ENCODE measurements at regions not wholly inside any gene's neighbourhood (a gene's known extent, or its start where the extent isn't known, plus 50 kb on each side); places are given as distances from the start of the nearest gene placed in this dataset.
"Not testable (repeated sequence)": the region's sequence is repeated elsewhere in the genome, so short reads cannot be mapped to it uniquely, and the experiment has no call there.

DNA sequence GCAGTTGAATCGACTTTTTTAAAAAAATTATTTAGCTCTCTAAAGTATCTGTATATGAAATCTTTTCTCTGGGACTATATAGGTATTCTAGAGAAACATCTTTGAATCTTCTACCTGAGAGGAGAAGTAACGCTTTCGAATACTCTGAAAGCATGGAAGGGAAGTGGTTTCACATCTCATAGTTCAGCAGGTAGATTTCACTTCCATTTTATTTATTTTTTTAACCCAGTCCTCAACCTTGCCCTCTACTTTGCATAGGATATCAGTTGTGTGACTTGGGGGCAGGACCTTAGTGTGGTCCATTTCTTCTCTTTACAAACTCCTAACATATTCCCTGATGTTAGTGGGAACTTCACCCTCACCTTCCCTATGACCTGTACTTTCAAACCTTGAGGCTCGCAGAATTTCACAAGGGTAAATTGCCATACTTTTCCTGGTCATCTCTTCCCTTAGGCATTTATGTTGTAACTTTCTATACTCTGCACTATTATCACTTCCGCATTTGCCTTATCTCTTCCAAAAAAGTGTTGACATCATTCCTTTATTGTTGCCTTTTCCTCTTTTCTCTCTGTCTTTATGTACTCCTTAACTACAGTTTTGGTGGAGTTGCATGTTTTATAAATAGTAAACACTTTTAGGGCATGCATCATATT, 1208.5 kb upstream of the ADGRL4 start:
- DNase-seq (ENCODE audit: low read depth in 4 of 4, low spot score in 2 of 4), result no peak

DNA sequence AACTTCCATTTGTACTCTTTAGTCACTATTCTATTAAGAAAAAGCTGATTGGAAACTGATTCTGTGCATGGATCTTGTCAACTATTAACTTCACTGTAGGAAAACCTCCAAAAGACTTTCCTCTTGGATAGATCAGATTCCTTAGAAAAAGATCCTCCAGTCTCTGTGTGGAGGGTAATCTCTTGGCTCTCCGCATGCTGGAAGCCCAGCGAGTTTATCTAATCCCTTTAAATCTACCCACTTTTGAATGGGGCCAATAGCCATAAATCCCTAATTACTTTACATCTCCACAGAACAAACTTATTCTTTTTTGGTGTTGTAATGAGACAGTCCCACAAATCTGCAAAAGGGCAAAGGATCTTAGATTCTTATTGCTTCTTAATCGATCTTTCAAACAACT, 1206.4 kb upstream of the ADGRL4 start:
- DNase-seq (ENCODE audit: low read depth in 4 of 4, low spot score in 2 of 4), result no peak

DNA sequence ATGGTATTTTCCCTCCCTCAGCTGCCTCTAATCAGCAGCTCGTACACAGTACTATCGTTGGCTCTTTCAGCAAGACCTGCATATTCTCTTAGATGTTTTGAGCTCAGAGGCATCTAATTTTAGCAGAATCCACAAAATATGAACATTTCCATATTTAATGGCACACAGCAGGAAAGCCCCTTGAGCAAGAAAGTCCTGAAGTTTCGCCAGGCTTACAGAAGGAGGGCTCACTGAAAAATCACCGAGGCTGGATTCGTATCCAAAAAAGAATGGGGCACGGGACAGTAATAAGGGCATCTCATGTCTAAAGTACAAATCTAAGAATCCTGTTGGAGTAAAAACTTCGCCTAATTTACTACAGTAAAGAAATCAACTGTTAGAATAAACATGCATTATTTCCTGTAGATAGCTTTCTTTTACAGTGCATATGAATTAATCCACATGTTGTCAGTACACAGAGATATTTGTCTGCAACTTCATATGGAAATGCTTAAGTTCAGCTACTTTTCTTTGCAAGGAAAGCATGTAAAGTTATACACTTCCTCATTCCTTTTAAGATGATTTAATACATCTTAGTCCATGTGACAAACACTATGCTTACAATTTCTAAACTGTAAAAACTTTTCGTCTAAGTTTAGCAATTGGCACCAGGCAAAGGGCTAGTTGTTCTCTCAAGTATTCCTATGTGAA, 1205.3 kb upstream of the ADGRL4 start:
- no peak for DNase-seq (ENCODE audit: low read depth in 4 of 4, low spot score in 2 of 4)

DNA sequence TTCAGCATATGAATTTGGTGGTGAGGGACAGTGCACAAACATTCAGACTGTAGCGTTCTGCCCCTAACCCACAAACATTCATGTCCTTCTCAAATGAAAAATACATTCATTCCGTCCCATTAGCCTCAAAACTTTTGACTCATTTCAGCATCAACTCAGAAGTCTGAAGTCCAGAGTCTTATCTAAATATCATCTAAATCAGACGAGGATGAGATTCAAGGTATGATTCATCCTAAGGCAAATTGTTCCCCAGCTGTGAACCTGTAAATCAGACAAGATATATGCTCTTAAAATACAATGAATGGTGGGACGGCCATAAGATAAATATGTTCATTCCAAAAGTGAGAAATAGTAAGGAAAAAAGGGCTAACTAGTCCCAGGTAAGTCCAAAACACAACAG, 1195.6 kb upstream of the ADGRL4 start:
- no peak for DNase-seq (ENCODE audit: low read depth in 4 of 4, low spot score in 2 of 4)

DNA sequence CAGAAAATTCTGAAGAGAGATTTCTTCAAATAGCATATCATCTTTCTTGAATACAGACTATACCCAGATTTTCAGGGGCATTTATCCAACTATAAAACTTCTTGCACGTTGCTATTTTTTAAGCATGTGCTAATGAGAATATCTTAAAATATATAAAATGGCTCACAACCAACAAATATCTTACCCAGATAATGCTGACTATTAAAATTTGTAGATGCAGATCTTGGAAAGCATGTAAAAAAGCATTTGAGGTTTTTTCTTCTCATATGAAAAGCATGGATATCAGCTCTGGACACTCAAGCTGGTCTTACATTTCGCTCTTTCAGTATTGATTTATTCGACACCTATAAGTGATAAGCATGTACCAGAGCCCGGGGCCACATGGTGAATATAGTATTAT, 1187.7 kb upstream of the ADGRL4 start:
- DNase-seq (ENCODE audit: low read depth in 4 of 4, low spot score in 2 of 4), result no peak

DNA sequence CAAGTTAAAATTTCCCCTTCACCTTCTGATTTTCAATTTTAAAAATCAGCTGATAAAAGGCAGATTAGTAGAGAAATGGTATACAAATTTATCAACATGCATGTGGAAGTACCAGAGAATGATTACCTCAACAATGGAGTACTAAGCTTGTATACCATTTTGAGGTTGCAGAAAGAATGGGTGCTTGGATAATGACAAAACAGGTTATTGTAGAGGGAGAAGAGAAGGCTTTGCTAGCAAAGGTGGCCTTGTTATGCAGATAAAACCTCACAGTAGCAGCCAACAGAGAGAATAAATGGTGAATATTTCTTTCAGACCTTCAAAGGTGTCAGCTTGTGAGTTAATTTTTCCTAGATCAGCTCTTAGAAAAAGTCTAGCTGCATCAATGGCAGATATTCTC, 1174.9 kb upstream of the ADGRL4 start:
- no peak for DNase-seq (ENCODE audit: low read depth in 4 of 4, low spot score in 2 of 4)

DNA sequence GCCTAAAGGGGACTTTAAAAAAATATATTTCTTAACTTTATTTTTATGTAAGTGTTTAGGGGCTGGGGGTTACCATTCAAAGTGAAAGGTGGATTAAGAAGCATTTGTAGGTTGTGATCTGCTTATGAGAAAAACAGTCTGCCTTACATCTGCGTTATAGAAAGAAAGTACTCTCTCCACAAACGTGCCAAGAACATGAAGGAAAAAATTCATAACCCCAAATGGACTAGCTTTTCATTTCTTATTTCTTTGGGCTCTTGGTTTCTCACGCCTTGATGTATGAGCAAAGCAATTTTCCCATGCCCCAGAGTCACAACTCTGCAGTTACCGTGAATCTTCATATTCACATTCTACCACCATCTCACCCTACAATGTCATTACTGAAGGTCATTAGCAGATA, 1165.1 kb upstream of the ADGRL4 start:
- DNase-seq (ENCODE audit: low read depth in 4 of 4, low spot score in 2 of 4), result no peak

DNA sequence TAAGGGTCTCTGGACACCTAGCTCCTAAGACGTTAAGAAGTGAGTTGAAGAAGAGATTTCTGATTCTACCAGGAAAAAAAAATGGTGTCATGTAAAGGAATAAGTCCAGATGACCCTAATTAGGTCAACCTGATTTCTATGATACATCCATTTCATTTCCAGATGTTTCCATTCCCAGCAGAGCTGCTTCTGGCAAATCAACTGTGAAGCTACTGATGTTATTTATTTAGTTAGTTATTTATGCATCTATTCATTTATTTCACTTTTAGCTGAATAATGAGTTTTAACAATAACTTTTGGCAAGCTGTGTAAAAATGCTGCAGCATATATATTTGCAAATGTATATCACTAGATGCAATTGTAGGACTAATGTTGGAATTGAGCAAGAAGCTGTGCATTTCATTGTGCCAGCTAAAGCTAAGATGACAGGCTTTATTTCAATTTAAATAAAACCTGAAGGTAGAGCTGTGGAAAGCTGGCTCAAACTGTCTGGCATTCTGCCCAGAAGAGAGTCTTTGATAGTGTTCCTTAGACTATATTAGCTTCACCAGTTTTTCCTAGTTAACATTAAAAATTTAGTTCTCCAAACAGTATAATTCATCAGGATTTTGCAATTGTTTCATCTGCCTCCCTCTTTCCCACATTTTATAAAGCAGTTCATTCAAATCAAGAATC, 1164.4 kb upstream of the ADGRL4 start:
- DNase-seq (ENCODE audit: low read depth in 4 of 4, low spot score in 2 of 4), result peak in 2 of 4 donors; percentile 3 to 17

DNA sequence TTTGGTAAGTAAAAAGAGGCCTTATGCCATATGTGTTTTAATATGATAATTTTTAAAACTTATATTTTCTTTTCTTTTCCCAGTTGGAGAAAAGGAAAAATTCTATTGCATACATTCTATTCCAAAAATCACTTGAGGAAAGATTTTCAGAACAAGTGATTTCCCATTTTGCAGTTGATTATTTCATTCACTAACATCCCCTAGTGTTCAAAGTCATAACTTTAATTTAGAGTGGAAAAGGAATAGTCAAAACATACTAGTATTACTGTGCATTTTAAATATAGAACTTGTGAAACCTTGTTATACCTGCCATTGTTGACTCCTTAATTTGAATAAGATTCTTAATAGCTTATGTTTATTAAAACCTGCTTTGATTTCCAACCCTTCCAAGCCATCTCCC, 1157.6 kb upstream of the ADGRL4 start:
- DNase-seq (ENCODE audit: low read depth in 4 of 4, low spot score in 2 of 4), result no peak

DNA sequence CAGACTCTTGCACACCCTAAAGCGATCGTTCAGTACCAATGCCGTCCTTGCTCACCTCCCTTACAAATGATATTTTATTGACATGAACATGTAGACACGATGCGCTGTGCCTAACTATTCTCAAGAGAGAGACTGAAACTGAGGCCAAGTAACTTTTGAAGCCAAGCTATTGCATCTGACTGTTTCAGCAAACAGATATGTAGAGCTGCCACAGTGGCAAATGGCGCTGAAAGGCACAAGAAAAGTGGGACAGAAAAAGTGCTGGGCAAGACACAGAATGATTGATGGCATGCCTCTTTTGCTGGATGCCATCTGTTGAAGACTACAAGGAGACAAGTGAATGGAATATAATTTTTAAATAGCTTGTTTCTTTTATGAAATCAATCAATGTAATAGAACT, 1157.2 kb upstream of the ADGRL4 start:
- DNase-seq (ENCODE audit: low read depth in 4 of 4, low spot score in 2 of 4), result no peak

DNA sequence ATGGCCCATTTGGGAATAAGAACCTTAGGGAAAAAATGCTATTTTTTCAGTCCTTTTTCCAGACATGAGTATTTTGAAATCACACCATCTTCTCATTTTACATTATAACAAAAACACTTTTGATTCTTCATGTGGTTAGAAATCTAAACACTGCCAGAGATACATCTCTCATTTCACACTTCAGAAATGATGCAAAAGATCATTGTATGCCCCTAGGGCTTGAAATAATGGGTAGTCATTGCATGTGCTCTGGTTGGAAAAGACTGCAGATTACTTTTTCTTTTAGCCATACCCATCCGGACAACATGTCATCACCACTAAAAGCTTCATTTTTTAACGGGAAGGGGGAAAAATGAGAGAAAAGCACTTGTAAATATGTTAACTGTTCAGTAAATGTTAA, 1152.2 kb upstream of the ADGRL4 start:
- DNase-seq (ENCODE audit: low read depth in 4 of 4, low spot score in 2 of 4), result no peak

DNA sequence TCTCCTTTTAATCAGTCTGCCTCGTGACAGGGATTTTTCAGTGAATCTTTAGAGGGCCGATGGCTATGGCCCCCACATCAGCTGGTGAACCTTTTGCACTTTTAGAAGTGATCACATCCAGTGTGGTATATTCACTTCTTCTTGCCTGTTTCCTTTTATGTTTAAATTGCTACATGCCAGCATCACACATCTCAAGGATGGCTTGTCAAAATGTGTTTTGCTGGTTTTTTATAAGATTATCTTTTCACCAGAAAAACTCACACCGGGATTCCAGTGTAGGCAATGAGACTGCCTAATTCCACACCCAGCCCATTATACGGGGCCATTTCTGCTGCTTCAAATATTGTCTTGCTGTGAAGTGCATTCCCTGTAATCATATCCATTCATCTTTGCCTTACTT, 1151.7 kb upstream of the ADGRL4 start:
- DNase-seq (ENCODE audit: low read depth in 4 of 4, low spot score in 2 of 4), result no peak

DNA sequence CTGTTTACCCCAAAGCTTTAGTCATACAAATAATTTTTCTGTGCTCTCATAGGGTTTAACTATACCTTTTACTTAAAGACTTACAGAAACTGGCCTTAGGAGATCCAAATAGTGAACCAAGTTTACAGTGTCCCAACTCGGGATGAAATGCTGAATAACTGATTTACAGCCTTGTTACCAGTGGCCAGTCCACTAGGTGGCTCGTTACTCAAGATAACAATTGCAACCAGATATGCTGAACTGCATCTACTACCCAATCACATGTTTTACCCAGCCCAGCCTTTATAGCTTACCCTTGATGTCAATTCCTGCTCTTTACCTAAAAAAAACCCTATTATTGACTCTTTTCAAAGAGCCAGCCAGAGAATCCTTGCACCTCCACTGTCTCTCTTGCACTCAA, 1148.8 kb upstream of the ADGRL4 start:
- DNase-seq (ENCODE audit: low read depth in 4 of 4, low spot score in 2 of 4), result no peak

DNA sequence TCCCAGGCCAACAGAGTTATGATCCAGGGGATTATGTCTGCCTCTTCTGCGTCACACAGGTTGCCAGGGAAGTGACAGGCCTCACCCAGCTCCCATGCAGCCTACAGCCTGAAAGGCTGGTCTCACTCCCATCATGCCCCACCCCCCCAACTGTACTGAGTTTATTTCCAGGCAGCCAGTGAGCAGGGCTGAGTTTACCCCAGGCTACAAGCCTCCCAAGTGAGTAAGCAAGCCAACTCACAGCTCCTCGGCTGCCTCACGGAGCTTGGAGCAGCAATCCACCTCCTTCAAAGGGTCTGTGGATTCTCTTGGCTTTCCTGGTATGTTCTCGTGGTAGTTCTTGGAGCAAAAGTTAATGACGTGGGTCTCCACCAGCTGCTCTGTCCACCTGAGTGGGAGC, 1147.6 kb upstream of the ADGRL4 start:
- DNase-seq (ENCODE audit: low read depth in 4 of 4, low spot score in 2 of 4), result no peak

DNA sequence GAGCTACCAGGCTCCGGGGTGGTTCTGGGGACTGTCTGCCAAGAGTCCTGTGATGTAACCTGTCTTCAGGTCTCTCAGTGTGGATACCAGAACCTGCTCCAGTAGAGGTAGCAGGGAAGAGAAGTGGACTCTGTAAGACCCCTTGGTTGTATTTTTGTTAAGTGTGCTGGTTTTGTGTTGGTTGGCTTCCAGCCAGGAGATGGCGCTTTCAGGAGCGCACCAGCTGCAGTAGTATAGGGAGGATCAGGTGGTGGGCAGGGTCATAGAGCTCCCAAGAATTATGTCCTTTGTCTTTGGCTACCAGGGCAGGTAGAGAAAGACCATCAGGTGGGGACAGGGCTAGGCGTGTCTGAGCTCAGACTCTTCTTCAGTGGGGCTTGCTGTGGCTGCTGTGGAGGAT, 1147.2 kb upstream of the ADGRL4 start:
- DNase-seq (ENCODE audit: low read depth in 4 of 4, low spot score in 2 of 4), result no peak

DNA sequence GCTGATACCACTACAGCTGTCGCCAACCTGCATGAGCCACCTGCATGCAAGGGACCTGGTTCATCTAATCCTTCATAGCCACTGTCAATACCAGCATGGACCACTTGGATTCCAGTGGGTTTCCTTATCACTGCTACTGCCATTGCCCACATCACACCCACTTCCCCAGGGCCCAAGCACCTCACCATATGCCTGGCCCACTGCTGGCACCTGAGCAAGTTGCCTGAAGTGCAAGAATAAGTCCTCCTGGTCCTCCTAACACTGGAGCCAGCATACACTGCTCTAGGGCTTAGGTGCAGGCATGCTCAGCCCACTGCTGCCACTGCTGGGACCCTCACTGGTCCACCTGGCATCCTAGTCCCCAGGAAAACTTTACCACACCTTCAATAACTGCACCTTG, 1136.8 kb upstream of the ADGRL4 start:
- no peak for DNase-seq (ENCODE audit: low read depth in 4 of 4, low spot score in 2 of 4)

DNA sequence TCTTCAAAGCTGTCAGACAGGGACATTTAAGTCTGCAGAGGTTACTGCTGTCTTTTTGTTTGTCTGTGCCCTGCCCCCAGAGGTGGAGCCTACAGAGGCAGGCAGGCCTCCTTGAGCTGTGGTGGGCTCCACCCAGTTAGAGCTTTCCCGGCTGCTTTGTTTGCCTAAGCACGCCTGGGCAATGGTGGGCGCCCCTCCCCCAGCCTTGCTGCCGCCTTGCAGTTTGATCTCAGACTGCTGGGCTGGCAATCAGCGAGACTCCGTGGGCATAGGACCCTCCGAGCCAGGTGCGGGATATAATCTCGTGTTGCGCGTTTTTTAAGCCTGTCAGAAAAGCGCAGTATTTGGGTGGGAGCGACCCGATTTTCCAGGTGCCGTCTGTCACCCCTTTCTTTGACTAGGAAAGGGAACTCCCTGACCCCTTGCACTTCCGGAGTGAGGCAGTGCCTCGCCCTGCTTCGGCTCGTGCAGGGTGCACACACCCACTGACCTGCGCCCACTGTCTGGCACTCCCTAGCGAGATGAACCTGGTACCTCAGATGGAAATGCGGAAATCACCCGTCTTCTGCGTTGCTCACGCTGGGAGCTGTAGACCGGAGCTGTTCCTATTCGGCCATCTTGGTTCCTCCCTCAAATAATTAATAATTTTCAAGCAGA, 1131.5 kb upstream of the ADGRL4 start:
- not testable (repeated sequence) for DNase-seq (ENCODE audit: low read depth in 4 of 4, low spot score in 2 of 4)

DNA sequence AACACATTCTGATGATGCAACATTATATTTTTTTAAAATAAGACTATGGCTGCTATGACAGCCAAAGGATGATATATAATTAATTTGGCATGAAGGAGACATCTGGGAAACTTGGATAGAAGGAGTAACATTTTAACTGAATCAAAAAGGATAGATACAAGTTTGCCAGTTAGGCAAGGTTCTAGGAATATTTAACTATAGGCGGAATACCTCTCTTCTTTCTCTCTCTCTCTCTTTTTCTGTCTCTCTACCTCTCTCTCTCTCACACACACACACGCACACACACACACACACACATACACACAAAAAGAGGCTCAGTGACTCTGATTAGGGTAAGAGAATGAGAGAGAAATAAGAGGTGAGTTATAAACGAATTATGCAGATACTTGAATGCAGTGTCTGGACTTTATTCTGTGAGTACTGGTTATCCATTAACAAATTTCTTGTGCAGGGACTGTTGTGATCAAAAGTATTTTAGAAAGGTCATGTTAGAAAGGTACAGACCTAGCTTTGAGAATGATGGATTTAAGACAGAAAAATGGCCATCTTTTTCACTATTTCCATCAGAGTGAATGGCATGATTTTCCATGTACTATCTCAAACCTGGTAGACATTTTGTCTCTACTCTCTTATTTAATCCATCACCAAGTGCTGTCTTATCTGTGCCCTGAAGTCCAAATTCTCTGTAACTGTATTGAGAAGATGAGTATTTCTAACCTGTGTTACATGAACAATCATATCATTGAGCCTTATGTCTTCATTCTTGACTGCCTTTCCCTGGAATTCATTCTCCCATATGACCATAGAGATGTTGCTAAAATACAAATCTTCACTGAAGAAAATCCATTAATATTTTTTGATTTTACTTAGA, 1106.9 kb upstream of the ADGRL4 start:
- DNase-seq (ENCODE audit: low read depth in 4 of 4, low spot score in 2 of 4), result no peak

DNA sequence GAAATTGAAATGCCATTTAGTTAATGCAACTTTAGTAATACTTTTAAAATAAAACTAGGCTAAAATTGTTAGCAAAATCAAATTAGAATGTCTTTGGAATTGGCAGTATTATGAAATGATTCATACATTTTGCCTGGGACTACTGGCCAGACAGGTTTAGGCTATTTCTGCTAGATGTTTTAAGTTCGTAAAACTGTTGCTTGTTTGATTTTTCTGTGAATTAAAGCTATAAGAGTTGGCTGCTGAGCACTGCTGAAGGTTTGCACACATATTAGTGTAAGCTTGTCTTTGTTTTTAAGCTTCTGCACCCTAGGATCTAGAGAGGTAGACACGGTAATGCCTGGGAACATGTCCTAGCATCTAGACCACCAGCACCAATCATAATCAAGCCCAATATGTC, 1094.6 kb upstream of the ADGRL4 start:
- no peak for DNase-seq (ENCODE audit: low read depth in 4 of 4, low spot score in 2 of 4)

DNA sequence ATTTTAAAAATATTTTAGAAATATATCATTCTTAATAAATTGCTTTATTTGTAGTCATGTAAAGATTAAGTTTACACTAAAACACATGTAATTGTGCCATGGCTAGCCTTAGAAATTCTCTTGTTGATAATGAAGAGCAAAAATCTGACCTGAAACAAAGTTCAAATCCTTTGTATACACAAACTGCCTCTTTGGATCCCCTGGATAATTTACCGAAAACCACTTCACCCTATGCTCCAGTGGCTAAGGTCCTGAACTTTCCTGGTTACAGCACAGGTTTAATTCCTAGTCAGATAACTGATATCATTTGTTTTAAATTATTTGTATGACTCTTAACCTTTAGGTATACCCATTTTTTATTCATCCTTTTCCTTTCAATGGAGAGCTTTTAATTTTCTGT, 1093.2 kb upstream of the ADGRL4 start:
- no peak for DNase-seq (ENCODE audit: low read depth in 4 of 4, low spot score in 2 of 4)

DNA sequence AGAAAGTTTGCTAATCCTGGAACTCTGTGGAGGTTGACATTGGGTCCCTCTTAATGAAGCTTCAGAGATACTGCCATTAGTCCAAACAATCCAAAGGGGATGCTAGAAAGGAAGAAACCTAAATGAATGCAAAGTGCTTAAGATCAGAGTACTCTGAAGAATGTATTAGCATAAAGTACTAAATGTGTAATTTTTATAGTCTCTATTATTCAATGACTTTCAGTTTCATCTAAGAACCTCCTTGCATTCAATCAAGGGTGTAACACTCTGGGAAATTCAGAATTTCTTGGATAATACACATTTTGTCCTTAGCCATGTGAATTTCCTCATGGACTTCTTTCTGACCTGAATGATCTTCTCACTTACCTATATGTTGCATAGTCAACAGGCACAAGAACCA, 1078.5 kb upstream of the ADGRL4 start:
- DNase-seq (ENCODE audit: low read depth in 4 of 4, low spot score in 2 of 4), result no peak
